ENCODE measurements at regions not wholly inside any gene's neighbourhood (a gene's known extent, or its start where the extent isn't known, plus 50 kb on each side); places are given as distances from the start of the nearest gene placed in this dataset.

DNA sequence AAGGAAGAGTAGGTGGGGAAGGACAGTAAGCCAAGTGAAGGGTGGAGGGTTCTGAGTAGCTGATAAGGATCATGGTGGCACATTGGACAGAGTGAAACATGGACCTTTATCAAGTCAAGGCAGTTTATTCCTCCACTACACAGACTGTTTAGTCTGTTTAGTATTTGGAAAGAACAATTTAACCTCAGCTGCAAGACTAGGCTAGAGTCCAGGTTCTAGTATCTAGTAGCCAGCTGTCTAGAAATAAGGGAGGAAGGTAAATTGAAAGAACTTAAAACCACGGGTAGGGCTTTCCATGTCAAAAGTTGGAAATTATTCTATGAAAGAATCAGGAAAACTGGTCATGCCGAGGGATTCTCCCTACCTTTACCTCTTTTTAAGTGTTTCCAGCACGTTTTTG, 140.1 kb upstream of the MED14 start (continued):
- no peak for TF ChIP-seq FOSL1 (IDR thresholded peaks at IDR 0.05; ENCODE audit: insufficient read depth, low read depth, low read length)

All from H1 (cell line).